ENCODE measurements at regions not wholly inside any gene's neighbourhood (a gene's known extent, or its start where the extent isn't known, plus 50 kb on each side); places are given as distances from the start of the nearest gene placed in this dataset.

GRCh38 chr14:101098641-101099040 is 195.1 kb upstream of the RTL1 start:
- DNase-seq (ENCODE audit: low spot score): no peak

- peak; percentile 80 for DNase-seq (ENCODE audit: low spot score)
These were observed 198.0 kb upstream of the RTL1 start for GRCh38 chr14:101101456-101102056.

GRCh38 chr14:101102875-101103274 is 199.4 kb upstream of the RTL1 start:
- peak; percentile 73 for DNase-seq (ENCODE audit: low spot score)

- peak; percentile 83 for DNase-seq (ENCODE audit: low spot score)
These were observed 199.9 kb upstream of the RTL1 start for GRCh38 chr14:101103321-101103901.

- DNase-seq (ENCODE audit: low spot score): no peak
These were observed 201.0 kb upstream of the RTL1 start for GRCh38 chr14:101104485-101104884.

- DNase-seq (ENCODE audit: low spot score): no peak
These were observed 201.5 kb upstream of the RTL1 start for GRCh38 chr14:101105045-101105444.

- peak; percentile 87 for DNase-seq (ENCODE audit: low spot score)
These were observed 205.2 kb upstream of the RTL1 start for GRCh38 chr14:101108579-101109346.

GRCh38 chr14:101109347-101109638 is 205.8 kb upstream of the RTL1 start:
- peak; percentile 86 for DNase-seq (ENCODE audit: low spot score)

- no peak for DNase-seq (ENCODE audit: low spot score)
These were observed 206.6 kb upstream of the RTL1 start for GRCh38 chr14:101109981-101110728.

GRCh38 chr14:101110729-101111619 is 207.5 kb upstream of the RTL1 start:
- DNase-seq (ENCODE audit: low spot score): no peak

GRCh38 chr14:101111620-101112290 is 208.2 kb upstream of the RTL1 start:
- no peak for DNase-seq (ENCODE audit: low spot score)

GRCh38 chr14:101112351-101113107 is 209.0 kb upstream of the RTL1 start:
- DNase-seq (ENCODE audit: low spot score): peak; percentile 78

GRCh38 chr14:101113108-101113612 is 209.6 kb upstream of the RTL1 start:
- peak; percentile 67 for DNase-seq (ENCODE audit: low spot score)

GRCh38 chr14:101113835-101114725 is 210.6 kb upstream of the RTL1 start:
- DNase-seq (ENCODE audit: low spot score): peak; percentile 67

- peak; percentile 85 for DNase-seq (ENCODE audit: low spot score)
These were observed 211.4 kb upstream of the RTL1 start for GRCh38 chr14:101114726-101115515.

- no peak for DNase-seq (ENCODE audit: low spot score)
These were observed 212.1 kb upstream of the RTL1 start for GRCh38 chr14:101115652-101116051.

- DNase-seq (ENCODE audit: low spot score): no peak
These were observed 212.5 kb upstream of the RTL1 start for GRCh38 chr14:101116065-101116464.
